ENCODE measurements at regions not wholly inside any gene's neighbourhood (a gene's known extent, or its start where the extent isn't known, plus 50 kb on each side); places are given as distances from the start of the nearest gene placed in this dataset.
A peak's percentile ranks its signal among the peaks of the same experiment; 100 is the strongest.
"Not testable (repeated sequence)": the region's sequence is repeated elsewhere in the genome, so short reads cannot be mapped to it uniquely, and the experiment has no call there.

- Histone ChIP-seq H3K36me3 (ENCODE audit: control insufficient read depth in 4 of 4, insufficient read depth in 4 of 4, low read length in 3 of 4) (no peaks in the 10 kb centered on the region), H3K4me3 (ENCODE audit: control insufficient read depth in 1 of 7, extremely low read depth in 1 of 7, insufficient read depth in 4 of 7, low read depth in 2 of 7, low read length in 6 of 7) (no peak overlapping the region), H3K4me1 (ENCODE audit: control extremely low read depth in 1 of 4, control insufficient read depth in 4 of 4, insufficient read depth in 4 of 4, low read length in 3 of 4) (no peaks in the 10 kb centered on the region), H3K9me3 (ENCODE audit: control extremely low read depth in 1 of 5, control insufficient read depth in 4 of 5, insufficient read depth in 2 of 5, low read depth in 1 of 5, low read length in 4 of 5) (peaks cover 0 to 4% (median 1%) of the 10 kb centered on the region in 5 experiments), H3K27ac (ENCODE audit: insufficient read depth in 1 of 2, low read depth in 1 of 2, low read length in 2 of 2, poor library complexity in 1 of 2, severe bottlenecking in 2 of 2) (no peak overlapping the region), H3K27me3 (replicated peaks in 2 of 5; ENCODE audit: control insufficient read depth in 4 of 5, insufficient read depth in 5 of 5, low read length in 4 of 5) (no peaks in the 10 kb centered on the region)
- CTCF ChIA-PET, result no interaction called here
- POLR2A ChIA-PET, result no interaction called here
- 100% methylated on average over 1 of the region's 2 CpGs for WGBS (ENCODE audit: insufficient coverage)
- peak in 2 of 3 donors; percentile 32 to 59 for DNase-seq
Measured at GRCh38 chr2:193199322-193199721, 1004.6 kb upstream of the TMEFF2 start.

- Histone ChIP-seq H3K4me1 (ENCODE audit: control extremely low read depth in 1 of 4, control insufficient read depth in 4 of 4, insufficient read depth in 4 of 4, low read length in 3 of 4) (peaks cover 0 to 3% (median 0%) of the 10 kb centered on the region in 4 experiments), H3K27ac (ENCODE audit: insufficient read depth in 1 of 2, low read depth in 1 of 2, low read length in 2 of 2, poor library complexity in 1 of 2, severe bottlenecking in 2 of 2) (peak overlapping the region; percentile 28 to 65), H3K9me3 (ENCODE audit: control extremely low read depth in 1 of 5, control insufficient read depth in 4 of 5, insufficient read depth in 2 of 5, low read depth in 1 of 5, low read length in 4 of 5) (no peaks in the 10 kb centered on the region), H3K4me3 (ENCODE audit: control insufficient read depth in 1 of 7, extremely low read depth in 1 of 7, insufficient read depth in 4 of 7, low read depth in 2 of 7, low read length in 6 of 7) (peak overlapping the region in 5 of 7 experiments; percentile 41 to 71 (median 56)), H3K36me3 (ENCODE audit: control insufficient read depth in 4 of 4, insufficient read depth in 4 of 4, low read length in 3 of 4) (no peaks in the 10 kb centered on the region), H3K27me3 (replicated peaks in 2 of 5; ENCODE audit: control insufficient read depth in 4 of 5, insufficient read depth in 5 of 5, low read length in 4 of 5) (no peaks in the 10 kb centered on the region)
- WGBS (ENCODE audit: insufficient coverage), result no CpG with 5 or more reads among the region's 2 CpGs
- ChIA-PET POLR2A (no interaction called here), CTCF (no interaction called here)
- peak in 2 of 3 donors; percentile 12 to 18 for DNase-seq
Measured at GRCh38 chr2:193187816-193188215, 993.1 kb upstream of the TMEFF2 start.

GRCh38 chr2:193170981-193171380 lies 976.2 kb upstream of the TMEFF2 start:
- CTCF ChIA-PET; H3K27ac ChIP-seq (ENCODE audit: insufficient read depth in 1 of 2, low read depth in 1 of 2, low read length in 2 of 2, poor library complexity in 1 of 2, severe bottlenecking in 2 of 2); H3K4me1 ChIP-seq (ENCODE audit: control extremely low read depth in 1 of 4, control insufficient read depth in 4 of 4, insufficient read depth in 4 of 4, low read length in 3 of 4); POLR2A ChIA-PET; H3K27me3 ChIP-seq (replicated peaks in 2 of 5; ENCODE audit: control insufficient read depth in 4 of 5, insufficient read depth in 5 of 5, low read length in 4 of 5); H3K36me3 ChIP-seq (ENCODE audit: control insufficient read depth in 4 of 4, insufficient read depth in 4 of 4, low read length in 3 of 4); H3K4me3 ChIP-seq (ENCODE audit: control insufficient read depth in 1 of 7, extremely low read depth in 1 of 7, insufficient read depth in 4 of 7, low read depth in 2 of 7, low read length in 6 of 7); H3K9me3 ChIP-seq (ENCODE audit: control extremely low read depth in 1 of 5, control insufficient read depth in 4 of 5, insufficient read depth in 2 of 5, low read depth in 1 of 5, low read length in 4 of 5); DNase-seq: not testable (repeated sequence)
- WGBS (ENCODE audit: insufficient coverage), result no CpG with 5 or more reads among the region's 17 CpGs

DNA sequence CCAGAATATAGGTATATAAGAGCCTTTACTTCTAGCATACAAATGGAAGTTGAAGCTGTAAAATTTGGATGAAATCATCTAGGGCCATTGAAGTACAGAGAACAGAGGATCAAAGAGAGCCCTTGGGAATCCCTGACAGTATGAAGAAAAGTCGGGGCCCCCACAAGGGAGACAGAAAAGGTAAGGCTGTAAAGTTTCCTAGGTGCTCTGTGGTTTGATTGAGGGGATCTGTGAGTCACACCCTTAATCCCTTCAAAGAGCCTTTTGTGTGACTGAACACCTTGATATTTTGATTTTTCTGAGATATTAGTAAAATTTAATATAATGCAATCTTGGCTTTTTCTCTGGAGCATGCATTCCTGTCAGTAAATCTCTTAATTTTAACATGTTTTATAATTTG lies 961.7 kb upstream of the TMEFF2 start:
- Histone ChIP-seq H3K4me3 (ENCODE audit: control insufficient read depth in 1 of 7, extremely low read depth in 1 of 7, insufficient read depth in 4 of 7, low read depth in 2 of 7, low read length in 6 of 7) (no peak overlapping the region), H3K36me3 (ENCODE audit: control insufficient read depth in 4 of 4, insufficient read depth in 4 of 4, low read length in 3 of 4) (no peaks in the 10 kb centered on the region), H3K4me1 (ENCODE audit: control extremely low read depth in 1 of 4, control insufficient read depth in 4 of 4, insufficient read depth in 4 of 4, low read length in 3 of 4) (no peaks in the 10 kb centered on the region), H3K27me3 (replicated peaks in 2 of 5; ENCODE audit: control insufficient read depth in 4 of 5, insufficient read depth in 5 of 5, low read length in 4 of 5) (no peaks in the 10 kb centered on the region), H3K9me3 (ENCODE audit: control extremely low read depth in 1 of 5, control insufficient read depth in 4 of 5, insufficient read depth in 2 of 5, low read depth in 1 of 5, low read length in 4 of 5) (peaks cover 0 to 1% (median 0%) of the 10 kb centered on the region in 5 experiments), H3K27ac (ENCODE audit: insufficient read depth in 1 of 2, low read depth in 1 of 2, low read length in 2 of 2, poor library complexity in 1 of 2, severe bottlenecking in 2 of 2) (no peak overlapping the region)
- ChIA-PET POLR2A (no interaction called here), CTCF (no interaction called here)
- DNase-seq, result no peak
- no CpG with 5 or more reads among the region's 1 CpG for WGBS (ENCODE audit: insufficient coverage)

DNA sequence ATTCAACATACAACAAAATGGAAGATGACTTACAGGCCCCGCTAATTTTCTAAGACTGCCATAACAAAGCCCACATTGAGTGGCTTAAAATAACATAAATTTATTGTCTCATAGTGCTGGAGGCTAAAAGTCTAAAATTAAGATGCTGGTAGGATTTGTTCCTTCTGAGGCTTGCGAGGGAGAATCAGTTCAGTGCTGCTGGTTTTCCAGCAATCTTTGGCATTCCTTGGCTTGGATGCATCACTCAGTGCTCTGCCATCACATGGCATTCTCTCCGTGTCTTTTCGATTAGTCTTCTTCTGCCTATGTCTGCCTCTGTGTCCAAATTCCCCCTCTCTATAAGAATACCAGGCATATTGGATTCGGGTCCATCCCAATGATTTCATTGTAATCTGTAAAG lies 959.3 kb upstream of the TMEFF2 start:
- Histone ChIP-seq H3K27me3 (replicated peaks in 2 of 5; ENCODE audit: control insufficient read depth in 4 of 5, insufficient read depth in 5 of 5, low read length in 4 of 5) (no peaks in the 10 kb centered on the region), H3K4me3 (ENCODE audit: control insufficient read depth in 1 of 7, extremely low read depth in 1 of 7, insufficient read depth in 4 of 7, low read depth in 2 of 7, low read length in 6 of 7) (no peak overlapping the region), H3K4me1 (ENCODE audit: control extremely low read depth in 1 of 4, control insufficient read depth in 4 of 4, insufficient read depth in 4 of 4, low read length in 3 of 4) (no peaks in the 10 kb centered on the region), H3K9me3 (ENCODE audit: control extremely low read depth in 1 of 5, control insufficient read depth in 4 of 5, insufficient read depth in 2 of 5, low read depth in 1 of 5, low read length in 4 of 5) (peaks cover 0 to 1% (median 0%) of the 10 kb centered on the region in 5 experiments), H3K27ac (ENCODE audit: insufficient read depth in 1 of 2, low read depth in 1 of 2, low read length in 2 of 2, poor library complexity in 1 of 2, severe bottlenecking in 2 of 2) (no peak overlapping the region), H3K36me3 (ENCODE audit: control insufficient read depth in 4 of 4, insufficient read depth in 4 of 4, low read length in 3 of 4) (no peaks in the 10 kb centered on the region)
- WGBS (ENCODE audit: insufficient coverage), result 100% methylated on average over 3 of the region's 5 CpGs
- ChIA-PET POLR2A (no interaction called here), CTCF (no interaction called here)
- DNase-seq, result no peak

- POLR2A ChIA-PET, result no interaction called here
- Histone ChIP-seq H3K9me3 (ENCODE audit: control extremely low read depth in 1 of 5, control insufficient read depth in 4 of 5, insufficient read depth in 2 of 5, low read depth in 1 of 5, low read length in 4 of 5) (peaks cover 0 to 1% (median 0%) of the 10 kb centered on the region in 5 experiments), H3K27me3 (replicated peaks in 2 of 5; ENCODE audit: control insufficient read depth in 4 of 5, insufficient read depth in 5 of 5, low read length in 4 of 5) (no peaks in the 10 kb centered on the region), H3K27ac (ENCODE audit: insufficient read depth in 1 of 2, low read depth in 1 of 2, low read length in 2 of 2, poor library complexity in 1 of 2, severe bottlenecking in 2 of 2) (no peak overlapping the region), H3K36me3 (ENCODE audit: control insufficient read depth in 4 of 4, insufficient read depth in 4 of 4, low read length in 3 of 4) (no peaks in the 10 kb centered on the region), H3K4me3 (ENCODE audit: control insufficient read depth in 1 of 7, extremely low read depth in 1 of 7, insufficient read depth in 4 of 7, low read depth in 2 of 7, low read length in 6 of 7) (no peak overlapping the region), H3K4me1 (ENCODE audit: control extremely low read depth in 1 of 4, control insufficient read depth in 4 of 4, insufficient read depth in 4 of 4, low read length in 3 of 4) (no peaks in the 10 kb centered on the region)
- CTCF ChIA-PET, result no interaction called here
- DNase-seq, result no peak
- WGBS (ENCODE audit: insufficient coverage), result no CpG with 5 or more reads among the region's 2 CpGs
Measured at GRCh38 chr2:193153576-193153975, 958.8 kb upstream of the TMEFF2 start.

- WGBS (ENCODE audit: insufficient coverage), result 100% methylated on average over 1 of the region's 5 CpGs
- H3K36me3 ChIP-seq (ENCODE audit: control insufficient read depth in 4 of 4, insufficient read depth in 4 of 4, low read length in 3 of 4); CTCF ChIA-PET; H3K4me1 ChIP-seq (ENCODE audit: control extremely low read depth in 1 of 4, control insufficient read depth in 4 of 4, insufficient read depth in 4 of 4, low read length in 3 of 4); H3K9me3 ChIP-seq (ENCODE audit: control extremely low read depth in 1 of 5, control insufficient read depth in 4 of 5, insufficient read depth in 2 of 5, low read depth in 1 of 5, low read length in 4 of 5); POLR2A ChIA-PET; DNase-seq; H3K27ac ChIP-seq (ENCODE audit: insufficient read depth in 1 of 2, low read depth in 1 of 2, low read length in 2 of 2, poor library complexity in 1 of 2, severe bottlenecking in 2 of 2); H3K27me3 ChIP-seq (replicated peaks in 2 of 5; ENCODE audit: control insufficient read depth in 4 of 5, insufficient read depth in 5 of 5, low read length in 4 of 5); H3K4me3 ChIP-seq (ENCODE audit: control insufficient read depth in 1 of 7, extremely low read depth in 1 of 7, insufficient read depth in 4 of 7, low read depth in 2 of 7, low read length in 6 of 7): not testable (repeated sequence)
Measured at GRCh38 chr2:193142467-193142866, 947.7 kb upstream of the TMEFF2 start.

Measured in common myeloid progenitor, CD34-positive (primary cell).